Transverse colon (tissue), 4 donors: ENCODE measurements at regions not wholly inside any gene's neighbourhood (a gene's known extent, or its start where the extent isn't known, plus 50 kb on each side); places are given as distances from the start of the nearest gene placed in this dataset.

Source experiments
- CTCF ChIP-seq, 5 experiments: fragments of 200-600 bp in 3 of 5; fragments of 450-650 bp in 2 of 5; sonication (generic) in 3 of 5; IDR thresholded peaks; 1 replicate in 2 of 5; 2 replicates in 3 of 5; pipeline ENCODE4 v1.5.1; 2016 to 2017; ENCODE audit warnings: antibody characterized with exemption in 5 of 5, inconsistent platforms in 3 of 5, mild to moderate bottlenecking in 2 of 5, moderate library complexity in 1 of 5
- POLR2A ChIP-seq: fragments of 450-650 bp; IDR thresholded peaks from one replicate; pipeline ENCODE4 v1.6.1; 2016; ENCODE audit warnings: antibody characterized with exemption, mild to moderate bottlenecking, moderate library complexity
- POLR2AphosphoS5 ChIP-seq, 3 donors: sonication (generic); formaldehyde crosslinking; IDR thresholded peaks; one replicate each; pipeline ENCODE4 v1.6.1; 2016; ENCODE audit warnings: antibody characterized with exemption in 3 of 3

- TF ChIP-seq CTCF (IDR thresholded peaks at IDR 0.05) (no peak), POLR2AphosphoS5 (IDR thresholded peaks at IDR 0.05) (no peak), POLR2A (no peak)
These were observed 560.9 kb upstream of the AGTR1 start for GRCh38 chr3:148136816-148137215.
